ENCODE measurements at regions not wholly inside any gene's neighbourhood (a gene's known extent, or its start where the extent isn't known, plus 50 kb on each side); places are given as distances from the start of the nearest gene placed in this dataset.

DNA sequence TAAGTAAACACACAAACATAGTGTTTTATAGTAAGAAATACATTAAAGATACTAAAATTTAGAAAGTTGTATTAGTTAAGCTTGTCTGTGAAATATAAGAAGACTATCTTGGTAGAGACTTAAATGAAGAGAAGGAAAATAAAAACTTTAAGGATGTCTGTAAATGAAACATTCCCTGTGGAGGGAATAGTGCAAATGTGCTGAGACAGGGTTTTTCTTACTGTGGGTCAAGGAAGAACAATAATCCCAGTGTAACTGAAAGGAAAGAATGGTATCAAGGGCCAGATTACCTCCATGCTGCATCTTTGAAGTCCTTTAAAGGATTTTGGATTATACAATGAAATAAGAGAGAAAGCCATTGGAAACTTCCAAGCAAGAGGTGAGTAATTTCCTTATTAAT, 547.5 kb upstream of the PCDH15 start:
- H3K9me3 ChIP-seq (replicated peaks; ENCODE audit: control insufficient read depth, insufficient read depth, low read length), result no peaks in the 10 kb centered on the region
- no peak overlapping the region for H3K9ac ChIP-seq (ENCODE audit: control insufficient read depth, insufficient read depth, low read length)
- TF ChIP-seq CREB1 (IDR thresholded peaks at IDR 0.05; ENCODE audit: low read depth), result no peak
- no peak for ATAC-seq
- FAIRE-seq, result no peak
- no peak for DNase-seq (ENCODE audit: low read depth, low spot score)
- H3K4me3 ChIP-seq, result no peak overlapping the region
- SMC1A ChIA-PET (ENCODE audit: uncharacterized antibody, unreplicated experiment), result no interaction called here
- POLR2A ChIA-PET, result no interaction called here
- intact Hi-C loops (cut with micrococcal nuclease; ENCODE audit: unreplicated experiment), result no loop called here
- H3K27ac ChIP-seq (ENCODE audit: control insufficient read depth, insufficient read depth), result no peak overlapping the region
- H3K79me2 ChIP-seq (ENCODE audit: control insufficient read depth, insufficient read depth, low read length), result no peaks in the 10 kb centered on the region
- no peaks in the 10 kb centered on the region for H3K36me3 ChIP-seq (ENCODE audit: control insufficient read depth in 2 of 2, insufficient read depth in 2 of 2, low read length in 1 of 2)
- RAD21 ChIA-PET (ENCODE audit: unreplicated experiment), result no interaction called here
- H3K27me3 ChIP-seq (replicated peaks in 1 of 2; ENCODE audit: control insufficient read depth in 2 of 2, insufficient read depth in 2 of 2, low read length in 1 of 2), result no peaks in the 10 kb centered on the region
- CTCF ChIA-PET, result no interaction called here
- no peak overlapping the region for H3K4me2 ChIP-seq (ENCODE audit: control insufficient read depth, insufficient read depth)
- in situ Hi-C loops (cut with MboI), result no loop called here
- no peaks in the 10 kb centered on the region for H4K20me1 ChIP-seq (ENCODE audit: control insufficient read depth, insufficient read depth)
- no TSS peak for BruUV-seq (replicated peaks)
- no peaks in the 10 kb centered on the region for H3K4me1 ChIP-seq (ENCODE audit: control insufficient read depth, insufficient read depth, low read length)
- H2AFZ ChIP-seq (ENCODE audit: control insufficient read depth, low read depth, low read length), result no peak overlapping the region

DNA sequence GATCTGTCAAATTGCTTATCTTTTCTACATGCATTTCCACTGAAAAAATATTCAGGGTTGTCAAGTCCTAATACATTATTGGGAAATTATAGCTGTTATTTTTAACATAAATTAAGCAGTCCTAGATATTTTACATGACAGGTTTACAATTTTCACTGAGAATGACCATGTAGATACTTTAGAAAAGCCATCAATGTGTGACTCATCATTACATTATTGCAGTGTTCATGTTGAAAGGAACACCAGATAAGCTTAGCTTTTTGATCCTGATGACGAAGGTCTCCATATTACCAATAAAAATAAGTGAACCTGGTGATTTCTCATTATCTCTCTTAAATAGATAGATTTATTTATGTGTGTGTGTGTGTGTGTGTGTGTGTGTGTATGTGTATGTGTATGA, 529.5 kb upstream of the PCDH15 start:
- intact Hi-C loops (cut with micrococcal nuclease; ENCODE audit: unreplicated experiment) (no loop called here), in situ Hi-C loops (cut with MboI) (no loop called here)
- Histone ChIP-seq H3K9ac (ENCODE audit: control insufficient read depth, insufficient read depth, low read length) (no peak overlapping the region), H3K4me2 (ENCODE audit: control insufficient read depth, insufficient read depth) (no peak overlapping the region), H3K9me3 (replicated peaks; ENCODE audit: control insufficient read depth, insufficient read depth, low read length) (no peaks in the 10 kb centered on the region), H2AFZ (ENCODE audit: control insufficient read depth, low read depth, low read length) (no peak overlapping the region), H3K36me3 (ENCODE audit: control insufficient read depth in 2 of 2, insufficient read depth in 2 of 2, low read length in 1 of 2) (no peaks in the 10 kb centered on the region), H3K4me3 (no peak overlapping the region), H3K27ac (ENCODE audit: control insufficient read depth, insufficient read depth) (no peak overlapping the region), H3K4me1 (ENCODE audit: control insufficient read depth, insufficient read depth, low read length) (no peaks in the 10 kb centered on the region), H3K79me2 (ENCODE audit: control insufficient read depth, insufficient read depth, low read length) (no peaks in the 10 kb centered on the region), H3K27me3 (replicated peaks in 1 of 2; ENCODE audit: control insufficient read depth in 2 of 2, insufficient read depth in 2 of 2, low read length in 1 of 2) (no peaks in the 10 kb centered on the region), H4K20me1 (ENCODE audit: control insufficient read depth, insufficient read depth) (no peaks in the 10 kb centered on the region)
- CTCF ChIA-PET, result no interaction called here
- TF ChIP-seq, protein P1, sequence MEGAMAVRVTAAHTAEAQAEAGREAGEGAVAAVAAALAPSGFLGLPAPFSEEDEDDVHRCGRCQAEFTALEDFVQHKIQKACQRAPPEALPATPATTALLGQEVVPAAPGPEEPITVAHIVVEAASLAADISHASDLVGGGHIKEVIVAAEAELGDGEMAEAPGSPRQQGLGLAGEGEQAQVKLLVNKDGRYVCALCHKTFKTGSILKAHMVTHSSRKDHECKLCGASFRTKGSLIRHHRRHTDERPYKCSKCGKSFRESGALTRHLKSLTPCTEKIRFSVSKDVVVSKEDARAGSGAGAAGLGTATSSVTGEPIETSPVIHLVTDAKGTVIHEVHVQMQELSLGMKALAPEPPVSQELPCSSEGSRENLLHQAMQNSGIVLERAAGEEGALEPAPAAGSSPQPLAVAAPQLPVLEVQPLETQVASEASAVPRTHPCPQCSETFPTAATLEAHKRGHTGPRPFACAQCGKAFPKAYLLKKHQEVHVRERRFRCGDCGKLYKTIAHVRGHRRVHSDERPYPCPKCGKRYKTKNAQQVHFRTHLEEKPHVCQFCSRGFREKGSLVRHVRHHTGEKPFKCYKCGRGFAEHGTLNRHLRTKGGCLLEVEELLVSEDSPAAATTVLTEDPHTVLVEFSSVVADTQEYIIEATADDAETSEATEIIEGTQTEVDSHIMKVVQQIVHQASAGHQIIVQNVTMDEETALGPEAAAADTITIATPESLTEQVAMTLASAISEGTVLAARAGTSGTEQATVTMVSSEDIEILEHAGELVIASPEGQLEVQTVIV (IDR thresholded peaks at IDR 0.05; ENCODE audit: borderline replicate concordance, partially characterized antibody), result no peak
- TF ChIP-seq PAX5 (IDR thresholded peaks at IDR 0.05; ENCODE audit: borderline replicate concordance, low read depth, low read length), result no peak
- TF ChIP-seq NBN (IDR thresholded peaks at IDR 0.05), result no peak
- TF ChIP-seq IRF4 (IDR thresholded peaks at IDR 0.05; ENCODE audit: low read depth, low read length), result no peak
- no peak for TF ChIP-seq PML (IDR thresholded peaks at IDR 0.05; ENCODE audit: low read length)
- TF ChIP-seq, protein P2, sequence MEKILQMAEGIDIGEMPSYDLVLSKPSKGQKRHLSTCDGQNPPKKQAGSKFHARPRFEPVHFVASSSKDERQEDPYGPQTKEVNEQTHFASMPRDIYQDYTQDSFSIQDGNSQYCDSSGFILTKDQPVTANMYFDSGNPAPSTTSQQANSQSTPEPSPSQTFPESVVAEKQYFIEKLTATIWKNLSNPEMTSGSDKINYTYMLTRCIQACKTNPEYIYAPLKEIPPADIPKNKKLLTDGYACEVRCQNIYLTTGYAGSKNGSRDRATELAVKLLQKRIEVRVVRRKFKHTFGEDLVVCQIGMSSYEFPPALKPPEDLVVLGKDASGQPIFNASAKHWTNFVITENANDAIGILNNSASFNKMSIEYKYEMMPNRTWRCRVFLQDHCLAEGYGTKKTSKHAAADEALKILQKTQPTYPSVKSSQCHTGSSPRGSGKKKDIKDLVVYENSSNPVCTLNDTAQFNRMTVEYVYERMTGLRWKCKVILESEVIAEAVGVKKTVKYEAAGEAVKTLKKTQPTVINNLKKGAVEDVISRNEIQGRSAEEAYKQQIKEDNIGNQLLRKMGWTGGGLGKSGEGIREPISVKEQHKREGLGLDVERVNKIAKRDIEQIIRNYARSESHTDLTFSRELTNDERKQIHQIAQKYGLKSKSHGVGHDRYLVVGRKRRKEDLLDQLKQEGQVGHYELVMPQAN (conservative IDR thresholded peaks at IDR 0.05), result no peak
- TF ChIP-seq, protein P3, sequence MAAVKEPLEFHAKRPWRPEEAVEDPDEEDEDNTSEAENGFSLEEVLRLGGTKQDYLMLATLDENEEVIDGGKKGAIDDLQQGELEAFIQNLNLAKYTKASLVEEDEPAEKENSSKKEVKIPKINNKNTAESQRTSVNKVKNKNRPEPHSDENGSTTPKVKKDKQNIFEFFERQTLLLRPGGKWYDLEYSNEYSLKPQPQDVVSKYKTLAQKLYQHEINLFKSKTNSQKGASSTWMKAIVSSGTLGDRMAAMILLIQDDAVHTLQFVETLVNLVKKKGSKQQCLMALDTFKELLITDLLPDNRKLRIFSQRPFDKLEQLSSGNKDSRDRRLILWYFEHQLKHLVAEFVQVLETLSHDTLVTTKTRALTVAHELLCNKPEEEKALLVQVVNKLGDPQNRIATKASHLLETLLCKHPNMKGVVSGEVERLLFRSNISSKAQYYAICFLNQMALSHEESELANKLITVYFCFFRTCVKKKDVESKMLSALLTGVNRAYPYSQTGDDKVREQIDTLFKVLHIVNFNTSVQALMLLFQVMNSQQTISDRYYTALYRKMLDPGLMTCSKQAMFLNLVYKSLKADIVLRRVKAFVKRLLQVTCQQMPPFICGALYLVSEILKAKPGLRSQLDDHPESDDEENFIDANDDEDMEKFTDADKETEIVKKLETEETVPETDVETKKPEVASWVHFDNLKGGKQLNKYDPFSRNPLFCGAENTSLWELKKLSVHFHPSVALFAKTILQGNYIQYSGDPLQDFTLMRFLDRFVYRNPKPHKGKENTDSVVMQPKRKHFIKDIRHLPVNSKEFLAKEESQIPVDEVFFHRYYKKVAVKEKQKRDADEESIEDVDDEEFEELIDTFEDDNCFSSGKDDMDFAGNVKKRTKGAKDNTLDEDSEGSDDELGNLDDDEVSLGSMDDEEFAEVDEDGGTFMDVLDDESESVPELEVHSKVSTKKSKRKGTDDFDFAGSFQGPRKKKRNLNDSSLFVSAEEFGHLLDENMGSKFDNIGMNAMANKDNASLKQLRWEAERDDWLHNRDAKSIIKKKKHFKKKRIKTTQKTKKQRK (IDR thresholded peaks at IDR 0.05; ENCODE audit: low read depth, low read length), result no peak
- TF ChIP-seq HDAC6 (IDR thresholded peaks at IDR 0.05; ENCODE audit: unreplicated experiment), result no peak
- TF ChIP-seq, protein P4, sequence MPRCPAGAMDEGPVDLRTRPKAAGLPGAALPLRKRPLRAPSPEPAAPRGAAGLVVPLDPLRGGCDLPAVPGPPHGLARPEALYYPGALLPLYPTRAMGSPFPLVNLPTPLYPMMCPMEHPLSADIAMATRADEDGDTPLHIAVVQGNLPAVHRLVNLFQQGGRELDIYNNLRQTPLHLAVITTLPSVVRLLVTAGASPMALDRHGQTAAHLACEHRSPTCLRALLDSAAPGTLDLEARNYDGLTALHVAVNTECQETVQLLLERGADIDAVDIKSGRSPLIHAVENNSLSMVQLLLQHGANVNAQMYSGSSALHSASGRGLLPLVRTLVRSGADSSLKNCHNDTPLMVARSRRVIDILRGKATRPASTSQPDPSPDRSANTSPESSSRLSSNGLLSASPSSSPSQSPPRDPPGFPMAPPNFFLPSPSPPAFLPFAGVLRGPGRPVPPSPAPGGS (IDR thresholded peaks at IDR 0.05; ENCODE audit: borderline replicate concordance, insufficient read depth, low read depth, low read length, poor library complexity, severe bottlenecking), result no peak
- FAIRE-seq, result no peak
- RAD21 ChIA-PET (ENCODE audit: unreplicated experiment), result interaction anchor here (0.9 kb wide), 1 partner anchor 172 kb away, joined by 3 read pairs; no protein-coding TSS in a partner anchor
- WGBS (ENCODE audit: insufficient coverage, insufficient replicate concordance, low lambda C conversion rate, missing lambda C conversion rate), result 5% methylated on average over 1 of the region's 1 CpG
- POLR2A ChIA-PET, result no interaction called here
- no peak for ATAC-seq
- SMC1A ChIA-PET (ENCODE audit: uncharacterized antibody, unreplicated experiment), result no interaction called here
- DNase-seq (ENCODE audit: low read depth, low spot score), result no peak
- no TSS peak for BruUV-seq (replicated peaks)
